ENCODE measurements at regions not wholly inside any gene's neighbourhood (a gene's known extent, or its start where the extent isn't known, plus 50 kb on each side); places are given as distances from the start of the nearest gene placed in this dataset.

DNA sequence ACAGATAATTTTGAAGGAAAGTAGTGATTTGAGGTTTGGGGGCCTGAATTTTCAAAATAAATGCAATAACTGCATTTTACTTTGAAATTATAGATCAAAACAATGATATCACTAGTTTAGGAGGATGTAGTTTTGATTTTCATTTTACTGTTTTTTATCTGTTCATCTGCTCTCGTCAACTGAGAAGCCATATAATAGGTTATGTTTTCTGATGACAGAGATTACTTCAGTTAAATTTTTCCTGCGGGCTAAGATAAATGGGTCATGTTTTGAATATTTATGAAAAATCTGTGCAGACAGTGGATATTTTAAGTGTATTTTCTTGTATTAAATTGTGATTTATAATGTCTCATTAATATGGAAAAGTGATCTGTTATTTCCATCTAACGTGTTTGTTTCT lies 573.4 kb downstream of the CPS1 start:
- in situ Hi-C loops (cut with HindIII; ENCODE audit: low sequenced_read_pairs), result no loop called here

- in situ Hi-C loops (cut with HindIII; ENCODE audit: low sequenced_read_pairs), result no loop called here
These were observed 575.6 kb downstream of the CPS1 start for GRCh38 chr2:211132046-211132445.

DNA sequence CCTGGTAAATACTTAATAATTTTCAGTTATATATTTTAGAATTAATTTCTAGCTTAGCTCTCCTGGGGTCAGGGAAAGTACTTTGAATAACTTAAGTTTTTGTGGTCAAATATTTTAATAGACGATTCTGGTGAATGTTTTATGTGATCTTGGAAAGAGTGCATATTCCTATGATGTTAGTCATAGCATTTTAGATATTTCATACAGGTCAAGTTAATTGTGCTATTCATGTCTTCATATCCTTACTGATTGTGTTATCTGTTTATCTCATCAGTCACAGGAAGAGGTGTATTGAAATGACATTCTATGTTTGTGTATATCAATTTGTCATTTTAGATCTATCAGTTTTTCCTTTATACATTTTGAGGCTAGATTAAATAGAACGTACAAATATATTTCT lies 576.2 kb downstream of the CPS1 start:
- in situ Hi-C loops (cut with HindIII; ENCODE audit: low sequenced_read_pairs), result no loop called here

GRCh38 chr2:211133766-211134165 lies 577.4 kb downstream of the CPS1 start:
- in situ Hi-C loops (cut with HindIII; ENCODE audit: low sequenced_read_pairs), result no loop called here

GRCh38 chr2:211138551-211138950 lies 582.2 kb downstream of the CPS1 start:
- in situ Hi-C loops (cut with HindIII; ENCODE audit: low sequenced_read_pairs), result no loop called here

- in situ Hi-C loops (cut with HindIII; ENCODE audit: low sequenced_read_pairs), result no loop called here
These were observed 585.2 kb downstream of the CPS1 start for GRCh38 chr2:211141646-211142045.

DNA sequence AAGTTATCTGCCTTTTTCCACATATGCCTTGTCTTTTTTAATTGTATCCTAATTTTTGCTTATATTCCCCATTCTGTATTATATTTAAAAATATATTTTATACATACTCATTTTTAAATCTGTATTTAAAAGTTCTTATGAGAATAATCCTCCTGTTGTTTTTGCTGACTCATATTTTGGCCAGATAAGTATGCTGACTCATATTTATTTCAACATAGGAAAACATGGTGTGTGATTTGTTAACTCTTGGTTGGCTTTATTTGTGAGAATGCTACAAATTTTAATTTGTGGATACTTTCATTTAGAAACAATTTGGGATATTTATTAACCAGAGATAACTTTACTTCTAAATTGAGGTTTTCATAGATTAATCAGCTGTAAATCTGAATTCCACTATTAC lies 587.7 kb downstream of the CPS1 start:
- in situ Hi-C loops (cut with HindIII; ENCODE audit: low sequenced_read_pairs), result no loop called here

GRCh38 chr2:211144974-211145665 lies 588.7 kb downstream of the CPS1 start:
- in situ Hi-C loops (cut with HindIII; ENCODE audit: low sequenced_read_pairs), result no loop called here

- in situ Hi-C loops (cut with HindIII; ENCODE audit: low sequenced_read_pairs), result no loop called here
These were observed 593.3 kb downstream of the CPS1 start for GRCh38 chr2:211149731-211150130.

GRCh38 chr2:211157211-211157610 lies 600.8 kb downstream of the CPS1 start:
- in situ Hi-C loops (cut with HindIII; ENCODE audit: low sequenced_read_pairs), result no loop called here

GRCh38 chr2:211157856-211158463 lies 601.6 kb downstream of the CPS1 start:
- in situ Hi-C loops (cut with HindIII; ENCODE audit: low sequenced_read_pairs), result no loop called here

DNA sequence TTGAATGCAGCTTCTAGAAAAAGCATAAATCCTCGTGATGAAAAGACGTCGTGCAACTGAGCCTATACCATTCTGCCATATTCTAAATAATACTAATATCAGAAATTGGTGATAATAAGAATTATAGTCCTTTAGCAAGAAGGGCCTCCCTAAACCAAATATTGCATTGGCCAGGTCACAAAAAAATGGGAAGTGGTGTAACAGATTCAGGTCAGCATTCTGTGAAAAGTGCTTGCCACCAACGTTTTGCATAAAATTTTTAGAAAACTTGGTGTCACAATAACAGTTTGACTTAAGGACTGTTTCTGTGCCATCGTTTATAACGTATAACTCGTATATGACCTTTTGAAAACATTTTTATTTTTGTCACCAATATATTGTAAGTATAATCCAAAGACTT lies 603.6 kb downstream of the CPS1 start:
- in situ Hi-C loops (cut with HindIII; ENCODE audit: low sequenced_read_pairs), result no loop called here

DNA sequence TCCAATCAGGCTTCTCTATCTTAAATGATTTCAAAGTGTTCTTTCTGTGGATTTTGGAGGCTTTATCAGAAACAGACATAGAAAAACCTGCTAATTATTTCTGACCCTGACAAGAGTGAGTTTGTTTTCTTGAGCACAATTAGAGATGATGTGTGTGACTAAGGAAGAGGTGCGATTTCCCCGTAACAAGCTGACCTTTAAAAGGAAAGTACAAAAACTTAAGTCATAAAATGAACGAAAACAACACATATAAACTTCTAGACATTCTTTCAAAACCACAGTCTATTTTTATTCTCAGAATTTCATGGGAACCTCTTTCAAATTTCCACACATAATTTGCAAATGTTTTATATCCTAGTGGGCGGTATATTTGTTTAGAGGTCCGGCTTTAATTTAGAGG lies 604.8 kb downstream of the CPS1 start:
- in situ Hi-C loops (cut with HindIII; ENCODE audit: low sequenced_read_pairs), result no loop called here

- in situ Hi-C loops (cut with HindIII; ENCODE audit: low sequenced_read_pairs), result no loop called here
These were observed 606.5 kb downstream of the CPS1 start for GRCh38 chr2:211162911-211163310.

DNA sequence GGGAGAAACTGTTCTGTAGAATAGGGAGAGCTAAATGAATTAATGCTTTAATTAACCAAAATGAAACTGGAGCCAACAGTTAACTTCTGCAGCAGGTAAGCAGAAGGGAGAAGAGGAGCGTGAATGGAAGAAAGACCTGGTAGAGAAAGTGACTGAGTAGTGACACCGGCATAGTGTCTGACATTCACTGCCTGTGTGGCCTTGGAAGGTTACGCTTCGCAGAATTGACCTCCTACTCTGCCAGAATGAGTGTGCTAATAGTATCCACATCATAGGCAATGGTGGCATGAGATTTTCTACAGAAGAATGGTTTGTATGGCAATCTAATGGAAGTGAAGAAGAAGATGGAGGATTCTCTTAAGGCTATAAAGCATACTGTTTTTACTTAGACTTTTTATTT lies 614.4 kb downstream of the CPS1 start:
- in situ Hi-C loops (cut with HindIII; ENCODE audit: low sequenced_read_pairs), result no loop called here

- in situ Hi-C loops (cut with HindIII; ENCODE audit: low sequenced_read_pairs), result no loop called here
These were observed 617.6 kb downstream of the CPS1 start for GRCh38 chr2:211174021-211174420.

GRCh38 chr2:211174631-211175030 lies 618.2 kb downstream of the CPS1 start:
- in situ Hi-C loops (cut with HindIII; ENCODE audit: low sequenced_read_pairs), result no loop called here

DNA sequence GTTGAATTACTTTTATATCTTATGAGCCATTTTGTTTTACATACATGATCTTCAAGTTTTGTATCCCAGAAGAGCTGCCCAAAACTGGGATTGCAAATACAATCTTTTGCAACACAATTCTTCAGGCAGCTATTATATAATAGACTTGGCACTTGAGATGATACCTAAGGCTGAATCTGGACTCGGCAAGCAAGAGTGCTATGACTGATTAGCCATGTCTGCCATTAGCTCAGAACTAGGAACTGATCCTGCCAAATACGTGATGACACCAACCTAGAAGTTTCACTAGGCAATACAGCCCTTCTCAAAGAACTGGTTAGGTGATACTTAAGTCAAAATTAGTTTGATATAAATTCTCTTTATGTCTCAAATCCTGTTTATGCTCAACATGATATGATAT lies 619.6 kb downstream of the CPS1 start:
- in situ Hi-C loops (cut with HindIII; ENCODE audit: low sequenced_read_pairs), result no loop called here

DNA sequence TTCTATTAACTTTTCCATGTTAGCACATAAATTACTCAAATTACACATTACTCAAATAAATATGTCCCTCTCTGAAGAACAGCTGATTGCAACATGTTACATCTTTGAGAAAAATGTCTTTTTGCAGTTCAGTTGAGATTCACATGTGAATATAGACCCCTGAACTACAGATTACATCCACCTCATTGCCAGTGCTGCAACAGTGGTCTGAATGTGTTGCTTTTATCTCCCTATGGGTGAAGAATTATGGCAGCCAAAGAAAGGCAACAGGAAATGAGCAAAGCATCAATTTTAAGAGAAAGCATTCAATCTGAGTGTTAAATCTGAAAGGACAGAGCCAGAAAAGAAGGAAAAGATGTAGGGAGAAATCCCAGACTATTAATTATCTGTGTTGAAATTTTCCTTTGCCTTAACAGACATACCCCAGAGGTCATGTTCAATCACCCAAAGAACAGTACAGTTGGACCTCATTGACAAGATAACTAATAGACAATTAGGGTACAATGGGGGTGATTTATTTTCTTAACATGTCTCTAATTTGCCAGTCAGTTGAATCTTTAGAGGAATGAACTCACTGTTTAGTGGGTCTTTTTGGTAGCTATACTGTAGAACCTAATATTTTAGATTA lies 620.2 kb downstream of the CPS1 start:
- in situ Hi-C loops (cut with HindIII; ENCODE audit: low sequenced_read_pairs), result no loop called here

- in situ Hi-C loops (cut with HindIII; ENCODE audit: low sequenced_read_pairs), result no loop called here
These were observed 625.2 kb downstream of the CPS1 start for GRCh38 chr2:211181626-211182025.

- in situ Hi-C loops (cut with HindIII; ENCODE audit: low sequenced_read_pairs), result no loop called here
These were observed 631.2 kb downstream of the CPS1 start for GRCh38 chr2:211187602-211188001.

DNA sequence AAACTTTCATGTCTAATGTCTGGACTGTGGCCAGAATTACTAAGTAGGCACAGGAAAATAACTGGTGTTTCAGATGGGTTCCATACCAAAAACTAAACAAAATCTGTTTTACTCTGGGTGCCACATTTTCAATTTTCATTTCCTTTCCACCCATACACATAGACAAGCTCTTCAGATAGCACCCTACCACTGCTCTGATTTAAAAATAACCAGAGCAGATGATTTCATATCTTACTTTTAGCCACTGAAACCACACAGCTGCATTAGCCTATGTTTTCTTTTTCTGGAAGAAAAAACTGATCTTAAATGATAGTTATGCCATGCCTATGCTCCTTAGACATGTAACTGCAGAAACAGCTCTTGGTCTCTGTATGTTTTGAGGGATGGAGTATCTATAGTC lies 647.6 kb downstream of the CPS1 start:
- in situ Hi-C loops (cut with HindIII; ENCODE audit: low sequenced_read_pairs), result no loop called here

Measured in endothelial cell of hepatic sinusoid (primary cell).